SW480 (cell line): ENCODE measurements at regions not wholly inside any gene's neighbourhood (a gene's known extent, or its start where the extent isn't known, plus 50 kb on each side); places are given as distances from the start of the nearest gene placed in this dataset.

ENCODE experiments used
- DNase-seq: peaks from one replicate; pipeline ENCODE4 v3.0.0-alpha.2; 2016; ENCODE audit warnings: low spot score

DNA sequence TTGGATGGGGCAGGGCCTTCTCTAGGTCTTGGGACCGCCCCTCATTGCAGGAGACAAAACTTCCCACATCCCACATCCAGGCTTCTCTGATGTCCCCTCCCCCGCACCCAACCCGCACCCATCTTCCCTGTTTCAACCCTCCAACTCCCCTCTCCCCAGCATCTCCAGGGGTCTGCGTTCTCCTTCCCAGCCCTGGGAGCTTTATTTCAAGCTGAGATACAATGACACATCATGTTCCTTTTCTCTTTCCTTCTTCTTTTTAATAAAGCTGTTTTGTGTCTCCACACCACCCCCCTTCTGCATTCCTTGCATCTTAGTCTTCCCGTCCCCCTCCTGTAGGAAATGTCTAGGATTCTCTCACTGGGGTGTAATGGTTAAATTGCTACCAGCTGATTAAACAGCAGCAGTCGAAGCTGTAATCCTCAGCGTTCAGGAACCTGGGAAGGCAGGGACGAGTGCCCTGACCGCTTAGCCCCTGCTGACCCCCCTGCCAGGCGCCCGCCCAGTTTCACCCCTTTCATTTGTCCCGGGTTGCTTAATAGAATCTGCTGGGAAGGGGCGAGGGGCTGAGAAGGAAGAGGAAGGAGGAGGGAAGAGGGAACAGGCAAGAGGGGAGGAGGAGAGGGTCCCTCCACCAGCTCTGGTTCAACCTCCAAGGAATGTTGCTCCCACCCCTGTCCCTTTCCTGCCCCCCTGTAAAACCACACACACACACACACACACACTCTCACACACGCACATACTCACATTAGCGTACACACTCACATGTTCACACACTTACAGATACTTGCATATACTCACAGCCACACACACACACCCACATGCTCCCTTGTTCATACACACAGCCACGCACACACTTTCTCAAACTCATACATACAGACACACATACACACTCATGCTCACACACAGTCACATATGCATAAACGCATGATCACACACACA, 104.5 kb upstream of the MED13L start:
- DNase-seq, result peak; percentile 51

DNA sequence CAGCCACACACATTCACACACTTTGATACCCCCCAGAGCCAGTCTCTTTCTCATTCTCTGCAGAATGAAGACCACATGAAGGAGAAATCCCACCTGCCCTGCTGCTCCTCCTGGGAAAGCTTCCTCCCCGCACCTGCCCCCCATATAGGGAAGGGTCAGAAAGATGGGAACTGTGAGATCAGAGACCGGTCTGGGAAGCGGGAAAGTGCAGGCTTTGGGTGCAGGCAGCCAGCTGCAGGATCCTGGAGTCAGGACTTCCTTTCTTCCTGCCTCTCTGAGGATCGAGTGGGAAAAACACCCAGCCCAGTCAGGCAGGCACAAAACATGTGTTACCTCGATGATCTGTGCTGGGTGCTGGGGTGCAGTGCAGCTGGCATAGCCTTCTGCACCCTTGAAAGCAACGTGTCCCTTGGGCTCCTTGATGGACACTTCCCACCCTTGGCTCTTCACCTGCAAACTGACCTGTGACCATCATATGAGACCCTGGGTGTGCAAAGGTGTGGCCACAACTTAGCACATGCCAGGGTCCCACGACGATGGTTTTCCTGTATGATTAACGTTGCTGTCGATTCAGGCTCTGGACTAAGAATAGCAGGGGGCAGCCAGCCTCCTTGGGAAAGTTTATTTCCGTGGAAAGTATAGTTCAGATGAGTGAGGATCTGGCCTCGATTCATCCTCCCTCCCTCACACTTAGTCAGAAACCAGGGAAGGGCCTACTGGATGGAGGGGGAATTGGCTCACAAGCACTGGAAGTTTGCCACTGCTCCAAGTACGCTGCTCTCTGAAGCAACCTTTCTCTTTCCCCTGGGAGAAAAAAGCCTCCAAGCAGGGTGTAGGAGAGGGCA, 105.4 kb upstream of the MED13L start:
- DNase-seq, result no peak

DNA sequence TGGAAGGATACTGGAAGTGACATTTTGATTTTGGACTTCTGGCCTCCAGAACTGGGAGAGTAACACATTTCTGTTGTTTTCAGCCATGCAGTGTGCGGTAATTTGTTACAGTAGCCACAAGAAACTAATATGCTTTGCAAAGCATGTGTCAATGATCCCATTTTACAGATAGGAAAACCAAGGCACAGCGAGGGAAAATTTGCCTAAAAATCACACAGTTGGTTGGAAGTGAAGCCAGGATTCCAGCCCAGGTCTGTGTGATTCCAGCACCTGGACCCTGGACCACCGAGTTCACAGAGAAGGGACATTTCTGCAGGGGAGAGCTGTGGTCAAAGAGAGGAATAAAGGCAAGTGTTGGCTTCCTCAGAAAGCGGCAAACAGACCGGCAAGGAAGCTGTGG, 106.7 kb upstream of the MED13L start:
- no peak for DNase-seq

DNA sequence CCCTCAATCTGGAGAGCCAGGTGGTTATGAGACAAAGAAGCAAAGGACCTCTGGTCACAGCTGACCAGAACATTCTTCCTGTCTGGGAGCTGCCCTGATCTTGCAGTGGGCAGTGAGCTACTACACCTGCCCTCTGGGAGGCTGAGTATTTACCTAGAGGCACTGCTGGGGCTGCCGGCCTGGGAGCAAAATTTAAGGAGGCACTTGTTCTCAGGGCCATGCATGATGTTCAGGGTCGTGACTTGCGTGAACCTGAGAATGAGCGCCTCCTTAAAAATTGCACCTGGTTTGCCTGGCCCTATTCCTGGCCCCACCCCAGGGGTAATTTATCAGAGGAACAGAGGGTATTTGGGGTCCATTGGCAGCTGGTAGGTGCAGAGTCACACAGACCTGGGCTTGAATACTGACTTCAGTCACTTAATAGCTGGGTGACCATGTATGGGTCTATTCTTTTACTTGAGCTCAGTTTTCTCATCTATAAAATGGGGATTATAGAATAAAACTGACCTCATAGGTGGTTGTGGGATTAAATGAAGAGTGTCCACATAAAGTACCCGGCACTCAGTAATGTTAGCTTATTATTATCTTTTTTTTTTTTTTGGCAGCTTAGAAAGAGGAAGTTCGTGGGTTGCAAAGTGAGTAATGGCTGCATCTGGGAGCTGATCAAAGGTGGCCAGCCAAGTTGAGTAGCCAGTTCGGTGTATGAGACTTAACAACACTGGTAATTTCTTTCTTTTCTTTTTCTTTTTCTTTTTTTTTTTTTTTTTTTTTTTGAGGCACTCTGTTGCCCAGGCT, 107.4 kb upstream of the MED13L start:
- peak; percentile 51 for DNase-seq

DNA sequence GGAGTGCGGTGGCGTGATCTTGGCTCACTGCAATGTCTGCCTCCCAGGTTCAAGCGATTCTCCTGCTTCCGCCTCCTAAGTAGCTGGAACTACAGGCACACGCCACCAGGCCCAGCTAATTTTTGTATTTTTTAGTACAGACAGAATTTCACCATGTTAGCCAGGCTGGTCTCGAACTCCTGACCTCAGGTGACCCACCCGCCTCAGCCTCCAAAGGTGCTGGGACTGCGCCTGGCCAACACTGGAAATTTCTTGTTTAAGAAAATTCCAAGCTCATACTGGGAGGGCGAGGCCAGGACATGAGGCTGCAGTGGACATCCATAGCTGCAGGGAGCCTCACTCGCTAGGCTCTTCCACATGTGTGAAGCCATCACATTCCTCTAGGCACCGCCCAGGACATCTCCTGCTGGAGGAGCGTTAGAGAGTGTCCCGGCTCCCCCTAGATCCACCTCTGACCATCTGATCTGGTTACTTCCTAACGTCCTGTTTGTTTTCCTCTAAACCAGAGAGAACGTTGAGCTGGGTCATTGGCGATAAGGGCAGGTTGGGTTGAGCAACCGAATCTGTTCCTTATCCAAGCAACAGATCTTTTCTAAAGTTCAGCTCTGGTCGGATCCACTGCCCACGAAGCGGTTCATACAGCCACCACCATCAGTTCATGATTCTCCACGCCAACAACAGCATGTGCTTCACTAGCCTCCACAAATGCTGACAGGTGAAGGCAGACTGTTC, 108.2 kb upstream of the MED13L start:
- no peak for DNase-seq

DNA sequence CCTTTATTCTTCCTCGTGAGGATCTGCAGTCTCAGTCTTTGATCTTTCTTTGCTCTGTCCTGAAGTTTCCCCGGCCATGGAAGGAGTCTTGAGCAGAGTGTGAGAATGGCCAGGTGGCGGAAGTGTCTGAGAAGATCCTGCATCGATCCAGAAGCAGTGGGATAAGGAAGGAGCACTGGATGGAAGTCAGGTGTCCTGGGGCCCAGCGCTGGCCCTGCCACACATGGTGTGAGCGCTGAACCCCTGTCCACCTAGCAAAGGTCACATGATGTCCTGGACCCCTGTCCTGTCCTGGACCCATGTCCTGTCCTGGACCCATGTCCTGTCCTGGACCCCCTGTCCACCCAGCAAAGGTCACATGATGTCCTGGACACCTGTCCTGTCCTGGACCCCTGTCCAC, 111.8 kb upstream of the MED13L start:
- no peak for DNase-seq

DNA sequence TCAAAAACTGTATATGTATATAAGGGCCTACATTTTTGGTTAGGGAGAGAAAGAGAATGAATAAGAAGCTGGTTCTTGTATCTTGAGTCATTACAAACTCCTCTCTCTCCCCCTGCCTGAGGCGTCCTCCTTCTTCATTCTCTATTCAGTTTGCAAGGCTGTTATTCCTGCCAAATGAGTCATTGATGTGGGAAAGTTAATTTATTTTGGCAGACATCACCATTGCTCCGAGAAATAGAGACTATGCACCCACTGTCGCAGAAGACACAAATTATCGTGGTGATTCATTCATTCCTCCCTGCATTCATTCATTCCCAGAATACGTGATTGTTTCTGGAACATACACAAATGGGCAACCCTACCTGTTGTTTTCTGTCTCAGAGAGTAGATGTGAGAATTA, 112.5 kb upstream of the MED13L start:
- no peak for DNase-seq

DNA sequence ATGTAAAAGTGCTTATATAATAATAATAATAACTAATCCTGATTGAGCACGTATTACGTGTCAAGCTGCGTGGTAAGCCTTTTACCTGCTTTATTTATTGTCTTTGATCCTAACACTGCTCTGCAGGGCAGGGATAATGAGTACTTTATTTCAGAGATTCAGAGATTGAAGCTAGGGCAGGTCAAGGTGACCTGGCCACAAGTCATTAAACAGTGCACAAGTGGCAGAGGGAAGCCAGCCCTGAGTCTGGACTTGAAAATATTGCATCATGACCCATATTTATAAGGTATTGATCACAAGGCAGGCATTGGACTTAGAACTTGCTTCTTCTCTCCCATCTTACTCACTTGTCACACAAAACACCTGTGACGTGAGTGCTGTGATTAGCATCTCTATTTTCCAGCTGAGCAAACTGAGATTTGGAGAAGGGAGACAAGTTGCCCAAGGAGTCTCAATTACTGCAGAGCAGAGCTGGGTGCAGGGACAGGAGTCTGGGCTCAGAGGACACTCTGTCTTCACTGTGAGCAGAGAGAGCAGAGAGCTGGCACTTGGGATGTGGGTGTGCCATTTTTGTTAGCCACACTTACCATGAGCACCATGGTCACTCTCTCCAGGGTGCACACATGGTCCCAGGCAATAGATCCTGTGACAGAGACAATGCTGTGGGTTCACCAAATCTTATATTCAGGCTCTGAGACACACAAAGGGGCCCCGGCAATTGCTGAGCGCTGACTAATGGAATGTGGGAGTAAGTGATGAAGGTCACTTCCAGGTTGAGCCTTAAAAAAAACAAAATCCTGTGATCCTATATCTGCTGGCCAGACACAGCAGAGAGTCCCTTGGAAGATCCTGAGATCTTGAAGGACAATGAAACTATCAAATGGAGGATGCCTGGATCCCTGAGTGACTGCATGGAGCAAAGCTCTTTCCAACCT, 113.2 kb upstream of the MED13L start:
- no peak for DNase-seq

DNA sequence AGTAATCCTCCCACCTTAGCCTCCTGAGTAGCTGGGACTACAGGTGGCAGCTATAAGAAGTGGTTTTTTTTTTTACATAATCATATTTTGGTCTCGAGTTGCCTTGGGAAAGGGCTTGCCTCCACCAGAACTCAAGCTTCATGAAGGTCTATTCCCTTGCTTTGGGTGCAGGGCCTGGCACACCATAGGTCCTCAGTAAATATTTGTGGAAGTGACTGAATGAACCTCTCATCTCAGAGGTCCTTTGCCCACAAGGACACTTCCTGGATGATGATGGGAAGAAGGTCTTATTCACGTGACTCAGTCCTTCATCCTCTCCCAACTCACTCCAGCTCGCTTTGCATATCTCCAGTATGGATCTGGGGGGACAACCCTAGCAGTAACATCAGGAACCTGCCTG, 114.0 kb upstream of the MED13L start:
- DNase-seq, result no peak

DNA sequence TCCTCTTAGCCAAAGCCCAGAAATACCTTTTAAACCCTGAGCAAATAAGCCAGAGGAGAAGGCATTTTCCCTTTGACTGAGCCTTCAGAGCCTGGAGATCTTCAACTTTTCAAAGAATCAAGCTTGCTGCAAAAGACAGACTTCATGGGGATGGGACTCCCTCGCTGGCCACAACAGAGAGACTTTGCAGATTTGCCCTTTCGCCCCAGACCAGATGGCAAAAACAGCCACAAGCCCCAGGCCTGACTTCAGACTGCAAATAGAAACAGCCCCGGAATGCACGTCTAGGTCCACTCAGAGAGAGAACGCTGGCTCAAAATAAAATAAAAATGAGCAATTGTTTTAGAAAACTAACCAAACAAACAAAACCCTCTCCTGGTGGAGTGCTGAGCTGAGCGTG, 114.6 kb upstream of the MED13L start:
- DNase-seq, result no peak

DNA sequence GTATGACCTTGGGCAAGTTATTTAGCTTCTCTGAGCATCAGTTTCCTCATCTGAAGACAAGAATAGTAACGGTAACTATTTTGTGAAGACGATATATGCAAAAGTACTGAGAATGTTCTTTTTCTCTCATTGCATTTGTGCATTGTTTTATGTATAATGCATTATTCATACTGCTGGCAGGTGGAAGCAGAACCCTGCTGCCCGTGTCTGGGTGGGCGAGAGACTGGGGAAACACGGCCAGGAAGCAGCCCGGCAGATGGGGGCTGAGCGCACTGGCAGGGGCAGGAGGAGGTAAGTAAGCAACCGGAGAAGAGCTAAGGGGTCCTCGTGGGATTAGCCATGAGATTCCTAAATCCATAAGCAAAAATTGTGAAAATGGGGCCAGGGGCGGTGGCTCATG, 115.8 kb upstream of the MED13L start:
- DNase-seq, result no peak

DNA sequence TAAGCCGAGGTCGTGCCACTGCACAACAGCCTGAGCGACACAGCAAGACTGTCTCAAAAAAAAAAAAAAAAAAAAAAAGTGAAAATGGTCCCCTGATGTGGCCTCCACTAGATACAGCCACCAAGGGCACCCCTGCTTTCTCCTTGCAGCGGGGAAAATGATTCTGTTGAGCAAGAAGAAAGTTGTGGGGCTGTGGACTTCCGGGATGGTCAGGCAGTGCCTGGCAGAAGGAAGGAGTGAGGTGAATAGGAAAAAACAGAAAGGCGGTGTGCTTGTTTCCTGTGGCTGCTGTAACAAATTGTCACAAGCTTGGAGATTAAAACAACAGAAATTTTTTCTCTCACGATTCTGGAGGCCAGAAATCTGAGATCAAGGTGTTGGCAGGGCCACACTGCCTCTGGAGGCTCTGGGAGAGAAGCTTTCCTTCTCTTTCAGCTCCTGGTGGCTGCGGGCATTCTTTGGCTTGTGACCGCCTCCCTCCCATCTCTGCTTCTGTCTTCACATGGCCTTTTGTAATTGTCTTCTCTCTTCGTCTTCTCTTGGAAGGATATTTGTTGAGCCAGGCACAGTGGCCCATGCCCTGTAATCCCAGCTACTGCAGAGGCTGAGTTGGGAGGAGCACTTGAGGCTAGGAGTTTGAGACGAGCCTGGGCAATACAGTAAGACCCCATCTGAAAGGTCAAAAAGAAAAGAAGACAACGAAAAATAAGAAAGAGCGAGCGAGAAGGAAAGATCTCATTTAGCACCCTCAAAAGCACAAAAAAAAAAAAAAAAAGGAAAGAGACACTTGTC, 116.6 kb upstream of the MED13L start:
- no peak for DNase-seq

DNA sequence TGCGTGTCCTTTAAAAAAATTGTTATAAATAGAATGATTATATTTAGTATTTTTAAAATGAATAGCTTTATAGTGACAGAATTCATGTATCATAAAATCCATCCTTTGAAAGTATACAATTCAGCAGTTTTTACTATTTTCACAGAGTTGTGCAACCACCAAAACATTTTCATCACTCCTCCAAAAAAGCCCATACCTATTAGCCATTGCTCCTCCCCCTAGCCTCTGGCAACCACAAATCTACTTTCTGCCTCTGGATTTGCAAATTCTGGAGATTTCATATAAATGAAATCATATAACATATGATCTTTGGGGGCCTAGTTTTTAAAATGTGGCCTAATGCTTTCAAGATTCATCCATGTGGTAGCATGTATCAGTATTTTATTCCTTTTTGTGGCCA, 117.9 kb upstream of the MED13L start:
- DNase-seq, result no peak

DNA sequence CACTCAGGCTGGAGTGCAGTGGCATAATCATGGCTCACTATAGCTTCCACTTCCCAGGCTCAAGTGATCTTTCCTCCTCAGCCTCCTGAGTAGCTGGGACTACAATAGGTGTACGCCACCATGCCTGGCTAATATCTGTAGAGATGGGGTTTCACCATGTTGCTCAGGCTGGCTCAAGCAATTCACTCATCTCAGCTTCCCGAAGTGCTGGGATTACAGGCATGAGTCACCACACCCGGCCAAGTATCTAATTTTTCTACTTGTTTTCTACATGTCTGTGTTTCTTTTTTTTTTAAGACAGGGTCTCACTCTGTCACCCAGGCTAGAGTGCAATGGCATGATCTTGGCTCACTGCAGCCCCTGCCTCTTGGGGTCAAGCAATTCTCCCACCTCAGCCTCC, 119.7 kb upstream of the MED13L start:
- DNase-seq, result no peak

DNA sequence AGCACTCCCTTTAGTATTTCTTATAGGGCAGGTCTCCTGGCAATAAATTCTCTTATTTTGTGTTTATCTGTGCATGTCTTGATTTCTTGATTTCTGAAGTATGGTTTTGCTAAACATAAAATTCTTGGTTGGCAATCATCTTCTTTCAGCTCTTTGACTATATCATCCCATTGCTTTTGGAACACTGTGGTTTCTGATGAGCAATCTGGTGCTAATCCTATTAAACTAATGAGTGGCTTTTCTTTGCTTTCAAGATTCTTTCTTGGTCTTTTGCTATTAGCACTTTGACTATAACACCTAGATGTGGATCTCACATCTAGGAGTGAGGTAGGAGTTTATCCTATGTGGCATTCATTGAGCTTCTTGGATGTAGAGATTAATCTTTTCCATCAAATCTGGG, 120.7 kb upstream of the MED13L start:
- DNase-seq, result no peak

DNA sequence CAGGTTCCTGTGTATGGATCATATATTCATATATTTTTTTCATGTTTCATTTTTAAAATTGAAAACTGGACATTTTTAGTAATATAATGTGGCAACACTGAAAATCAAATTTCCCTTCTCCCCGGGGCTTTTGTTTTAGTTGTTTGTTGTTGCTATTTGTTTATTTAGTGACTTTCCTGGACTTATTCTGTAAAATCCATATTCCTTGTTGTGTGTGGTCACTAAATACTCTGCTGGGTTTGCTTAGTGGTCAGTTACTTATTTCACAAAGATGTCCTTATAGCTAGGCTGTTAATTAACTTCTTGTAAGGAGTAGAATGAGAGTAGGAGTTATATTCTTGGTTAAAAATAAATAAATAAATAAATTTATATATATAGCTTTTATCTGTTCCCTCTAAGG, 121.6 kb upstream of the MED13L start:
- DNase-seq, result no peak

DNA sequence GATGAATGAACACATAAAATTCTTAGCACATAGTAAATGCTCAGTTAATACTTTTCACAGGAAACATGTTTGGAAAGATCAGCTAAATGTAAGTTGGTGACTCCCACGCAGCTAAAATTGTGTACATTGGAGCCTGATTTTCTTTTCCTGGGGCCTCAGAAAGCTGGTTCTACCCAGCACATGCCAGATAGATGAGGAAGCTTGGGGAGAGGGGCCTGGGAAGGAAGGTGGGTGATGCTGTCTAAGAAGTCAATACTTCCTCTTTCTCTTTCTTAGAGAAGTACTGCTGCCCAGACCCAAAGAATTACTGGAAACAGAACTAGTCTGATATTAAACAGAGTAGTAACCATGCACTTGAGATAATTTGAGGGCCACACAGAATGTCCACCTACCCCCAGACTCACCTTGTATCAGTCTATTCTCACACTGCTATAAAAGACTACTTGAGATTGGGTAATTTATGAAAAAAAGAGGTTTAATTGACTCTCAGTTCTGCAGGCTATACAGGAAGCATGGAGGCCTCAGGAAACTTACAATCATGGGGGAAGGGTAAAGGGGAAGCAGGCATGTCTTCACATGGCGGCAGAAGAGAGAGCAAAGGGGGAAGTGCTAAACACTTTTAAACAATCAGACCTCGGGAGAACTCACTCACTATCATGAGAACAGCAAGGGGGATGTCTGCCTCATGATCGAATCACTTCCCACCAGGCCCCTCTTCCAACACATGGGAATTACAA, 123.3 kb upstream of the MED13L start:
- no peak for DNase-seq

DNA sequence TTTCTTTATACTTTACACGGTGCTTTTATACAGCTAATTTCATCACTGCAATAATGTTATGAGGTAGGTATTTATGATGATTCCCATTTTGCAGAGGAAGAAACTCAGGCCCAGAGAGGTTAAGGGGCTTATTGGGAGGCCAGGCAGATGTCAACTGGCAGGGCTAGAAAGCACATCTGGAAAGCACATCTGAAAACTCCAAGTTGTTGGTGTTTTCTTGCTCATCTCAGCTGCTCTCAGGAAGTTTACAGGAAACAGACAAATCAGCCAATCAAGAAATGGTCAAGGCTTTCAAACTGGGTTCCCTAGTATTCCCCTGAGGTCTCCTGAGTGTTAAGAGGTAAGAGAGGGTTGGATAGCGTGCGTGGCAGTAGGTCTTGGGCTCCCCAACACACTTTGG, 124.1 kb upstream of the MED13L start:
- no peak for DNase-seq
